ENCODE measurements at regions not wholly inside any gene's neighbourhood (a gene's known extent, or its start where the extent isn't known, plus 50 kb on each side); places are given as distances from the start of the nearest gene placed in this dataset.
"Not testable (repeated sequence)": the region's sequence is repeated elsewhere in the genome, so short reads cannot be mapped to it uniquely, and the experiment has no call there.

DNA sequence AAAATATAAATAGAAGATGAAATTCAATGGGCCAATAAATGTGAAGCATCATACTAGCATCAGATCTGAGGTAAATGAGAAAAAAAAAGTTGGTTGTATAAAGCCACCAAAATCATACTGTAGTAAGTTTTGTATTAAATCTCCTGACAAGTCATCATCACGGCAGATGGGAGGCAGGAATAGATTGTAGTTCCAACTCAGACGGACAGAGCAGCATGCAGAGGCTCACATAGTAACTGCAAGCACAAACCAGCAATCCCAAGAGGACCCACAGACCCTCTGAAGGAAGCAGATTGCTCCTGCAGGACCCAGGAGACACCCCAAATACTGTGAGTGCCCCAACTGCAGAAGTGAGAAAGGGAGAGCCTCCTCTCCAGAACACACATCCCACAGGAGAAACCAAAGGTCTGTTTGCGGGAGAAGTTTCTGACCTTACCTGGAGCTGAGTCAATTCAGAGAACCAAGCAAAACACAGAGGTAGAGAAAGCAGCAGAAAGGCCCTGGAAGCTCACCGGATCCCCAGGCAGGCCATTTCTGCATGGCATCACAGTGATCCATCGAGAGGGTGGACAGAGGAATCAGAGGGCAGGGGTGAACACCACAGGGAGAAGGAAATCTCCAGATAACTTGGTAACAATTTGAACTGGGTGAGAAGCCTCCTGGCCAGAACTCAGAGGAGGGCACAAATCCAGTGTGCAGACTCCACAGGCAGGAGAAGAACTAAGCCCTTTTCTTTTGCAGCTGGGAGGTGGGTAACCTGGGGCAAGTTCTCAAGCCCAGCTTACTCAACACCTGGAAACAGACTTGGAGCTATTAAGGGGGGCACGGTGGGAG is 141.6 kb upstream of the ARHGEF26 start:
- Histone ChIP-seq H3K9me3 (no peaks in the 10 kb centered on the region), H3K36me3 (no peaks in the 10 kb centered on the region), H3K4me1 (peaks cover 6 to 21% (median 16%) of the 10 kb centered on the region in 4 donors), H3K27ac (replicated peaks in 1 of 4) (no peak overlapping the region), H3K27me3 (no peaks in the 10 kb centered on the region), H3K4me3 (no peak overlapping the region)
- DNase-seq (ENCODE audit: extremely low spot score): no peak
- intact Hi-C loops (cut with DNase I): no loop called here
- TF ChIP-seq, protein P1, sequence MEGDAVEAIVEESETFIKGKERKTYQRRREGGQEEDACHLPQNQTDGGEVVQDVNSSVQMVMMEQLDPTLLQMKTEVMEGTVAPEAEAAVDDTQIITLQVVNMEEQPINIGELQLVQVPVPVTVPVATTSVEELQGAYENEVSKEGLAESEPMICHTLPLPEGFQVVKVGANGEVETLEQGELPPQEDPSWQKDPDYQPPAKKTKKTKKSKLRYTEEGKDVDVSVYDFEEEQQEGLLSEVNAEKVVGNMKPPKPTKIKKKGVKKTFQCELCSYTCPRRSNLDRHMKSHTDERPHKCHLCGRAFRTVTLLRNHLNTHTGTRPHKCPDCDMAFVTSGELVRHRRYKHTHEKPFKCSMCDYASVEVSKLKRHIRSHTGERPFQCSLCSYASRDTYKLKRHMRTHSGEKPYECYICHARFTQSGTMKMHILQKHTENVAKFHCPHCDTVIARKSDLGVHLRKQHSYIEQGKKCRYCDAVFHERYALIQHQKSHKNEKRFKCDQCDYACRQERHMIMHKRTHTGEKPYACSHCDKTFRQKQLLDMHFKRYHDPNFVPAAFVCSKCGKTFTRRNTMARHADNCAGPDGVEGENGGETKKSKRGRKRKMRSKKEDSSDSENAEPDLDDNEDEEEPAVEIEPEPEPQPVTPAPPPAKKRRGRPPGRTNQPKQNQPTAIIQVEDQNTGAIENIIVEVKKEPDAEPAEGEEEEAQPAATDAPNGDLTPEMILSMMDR (IDR thresholded peaks at IDR 0.05): no peak
- TF ChIP-seq POLR2AphosphoS5 (IDR thresholded peaks at IDR 0.05) (no peak), POLR2A (IDR thresholded peaks at IDR 0.05; ENCODE audit: low read depth) (no peak), EP300 (IDR thresholded peaks at IDR 0.05) (no peak)
- WGBS: 90% methylated on average over 5 of the region's 6 CpGs

- Histone ChIP-seq H3K27me3 (no peaks in the 10 kb centered on the region), H3K4me1 (peaks cover 6 to 20% (median 16%) of the 10 kb centered on the region in 4 donors), H3K9me3 (no peaks in the 10 kb centered on the region), H3K36me3 (no peaks in the 10 kb centered on the region), H3K4me3 (no peak overlapping the region), H3K27ac (replicated peaks in 1 of 4) (no peak overlapping the region)
- no peak for TF ChIP-seq POLR2AphosphoS5 (IDR thresholded peaks at IDR 0.05)
- TF ChIP-seq EP300 (IDR thresholded peaks at IDR 0.05): no peak
- no peak for TF ChIP-seq POLR2A (IDR thresholded peaks at IDR 0.05; ENCODE audit: low read depth)
- TF ChIP-seq, protein P1 (IDR thresholded peaks at IDR 0.05): no peak
- no peak for DNase-seq (ENCODE audit: extremely low spot score)
- WGBS: 100% methylated on average over 1 of the region's 4 CpGs
- intact Hi-C loops (cut with DNase I): no loop called here
Observed at GRCh38 chr3:153980252-153980590, 141.0 kb upstream of the ARHGEF26 start.

DNA sequence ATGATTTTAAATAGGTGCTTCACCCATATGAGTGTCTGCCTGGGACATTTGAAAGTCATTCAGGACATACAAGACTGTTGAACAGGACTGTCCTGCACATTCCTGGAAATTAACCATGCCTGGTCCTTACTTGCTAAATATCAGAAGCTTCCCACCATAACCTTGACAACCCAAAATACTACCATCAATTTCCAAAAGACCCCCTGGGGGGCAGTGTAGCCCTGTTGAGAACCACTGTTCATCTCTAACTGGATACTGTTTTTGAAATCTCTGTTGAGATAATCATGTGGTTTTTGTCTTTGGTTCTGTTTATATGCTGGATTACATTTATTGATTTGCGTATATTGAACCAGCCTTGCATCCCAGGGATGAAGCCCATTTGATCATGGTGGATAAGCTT is 123.8 kb upstream of the ARHGEF26 start:
- WGBS: 90% methylated on average over 1 of the region's 1 CpG
- not testable (repeated sequence) for H3K27me3 ChIP-seq; DNase-seq (ENCODE audit: extremely low spot score); H3K27ac ChIP-seq (replicated peaks in 1 of 4); H3K4me3 ChIP-seq; H3K36me3 ChIP-seq; H3K9me3 ChIP-seq; H3K4me1 ChIP-seq
- TF ChIP-seq, protein P1 (IDR thresholded peaks at IDR 0.05): peak; percentile 40 to 57 (median 51)
- intact Hi-C loops (cut with DNase I): loop anchor here (5.0 to 10.0 kb wide), 2 partner anchors 97 to 255 kb away; no protein-coding TSS in a partner anchor

DNA sequence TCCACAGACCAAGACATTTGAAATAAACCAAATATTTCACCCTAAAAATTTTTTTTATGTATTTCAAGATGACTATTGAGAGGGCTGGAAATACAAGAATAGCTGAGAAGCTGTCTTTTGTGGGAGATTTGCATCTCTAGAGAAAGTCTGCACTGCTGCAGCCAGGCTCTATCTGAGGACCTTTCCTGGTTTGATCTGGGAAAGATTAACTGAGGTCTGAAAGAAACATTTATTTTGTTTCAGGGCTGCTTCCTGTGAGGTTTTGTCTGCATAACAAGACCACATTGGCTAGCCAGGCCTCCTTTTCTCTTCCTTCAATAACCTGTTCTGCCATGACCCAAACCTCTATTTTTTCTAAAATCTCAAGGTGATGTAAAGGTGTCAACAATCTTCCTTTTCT is 117.5 kb upstream of the ARHGEF26 start:
- Histone ChIP-seq H3K4me3 (no peak overlapping the region), H3K9me3 (no peaks in the 10 kb centered on the region), H3K27me3 (no peaks in the 10 kb centered on the region), H3K27ac (replicated peaks in 1 of 4) (no peak overlapping the region), H3K36me3 (no peaks in the 10 kb centered on the region), H3K4me1 (no peaks in the 10 kb centered on the region)
- TF ChIP-seq, protein P1 (IDR thresholded peaks at IDR 0.05): no peak
- no peak for TF ChIP-seq POLR2A (IDR thresholded peaks at IDR 0.05; ENCODE audit: low read depth)
- TF ChIP-seq POLR2AphosphoS5 (IDR thresholded peaks at IDR 0.05): no peak
- TF ChIP-seq EP300 (IDR thresholded peaks at IDR 0.05): no peak
- intact Hi-C loops (cut with DNase I): no loop called here
- no peak for DNase-seq (ENCODE audit: extremely low spot score)

DNA sequence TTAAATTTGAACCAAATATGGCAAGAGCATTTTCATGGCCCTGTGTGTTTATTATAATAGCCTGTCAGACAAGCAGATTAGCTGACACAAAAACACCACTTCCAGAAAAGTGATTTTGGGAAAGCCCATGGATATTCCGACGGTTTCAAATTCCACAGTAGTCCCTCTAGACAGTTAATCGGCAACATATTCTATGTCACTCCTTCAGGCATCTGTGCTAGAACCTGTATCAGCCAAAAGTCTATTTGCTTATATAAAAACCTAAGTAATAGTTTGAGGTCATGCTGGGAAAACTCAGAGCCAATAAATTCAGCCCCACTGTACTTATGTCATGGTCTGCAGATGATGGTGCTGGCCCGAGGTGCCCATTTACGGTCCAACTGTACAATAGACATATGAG is 110.2 kb upstream of the ARHGEF26 start:
- Histone ChIP-seq H3K4me3 (no peak overlapping the region), H3K36me3 (no peaks in the 10 kb centered on the region), H3K4me1 (no peaks in the 10 kb centered on the region), H3K9me3 (no peaks in the 10 kb centered on the region), H3K27me3 (no peaks in the 10 kb centered on the region), H3K27ac (replicated peaks in 1 of 4) (no peak overlapping the region)
- no peak for DNase-seq (ENCODE audit: extremely low spot score)
- 71% methylated on average over 5 of the region's 5 CpGs for WGBS
- no peak for TF ChIP-seq POLR2AphosphoS5 (IDR thresholded peaks at IDR 0.05)
- no peak for TF ChIP-seq EP300 (IDR thresholded peaks at IDR 0.05)
- TF ChIP-seq POLR2A (IDR thresholded peaks at IDR 0.05; ENCODE audit: low read depth): no peak
- TF ChIP-seq, protein P1 (IDR thresholded peaks at IDR 0.05): no peak
- intact Hi-C loops (cut with DNase I): no loop called here

All from esophagus muscularis mucosa (tissue), 4 donors.